ENCODE measurements at regions not wholly inside any gene's neighbourhood (a gene's known extent, or its start where the extent isn't known, plus 50 kb on each side); places are given as distances from the start of the nearest gene placed in this dataset.

- DNase-seq: no peak
Observed at GRCh38 chr6:19427548-19427947, 409.6 kb upstream of the ID4 start.

- DNase-seq: no peak
Observed at GRCh38 chr6:19432966-19433498, 404.1 kb upstream of the ID4 start.

- DNase-seq: no peak
Observed at GRCh38 chr6:19434065-19434464, 403.1 kb upstream of the ID4 start.

GRCh38 chr6:19435755-19436154 lies 401.4 kb upstream of the ID4 start:
- no peak for DNase-seq

- no peak for DNase-seq
Observed at GRCh38 chr6:19438566-19439353, 398.4 kb upstream of the ID4 start.

- DNase-seq: no peak
Observed at GRCh38 chr6:19440531-19440930, 396.6 kb upstream of the ID4 start.

GRCh38 chr6:19443411-19443810 lies 393.8 kb upstream of the ID4 start:
- DNase-seq: no peak

GRCh38 chr6:19444041-19444440 lies 393.1 kb upstream of the ID4 start:
- DNase-seq: no peak

GRCh38 chr6:19444481-19444880 lies 392.7 kb upstream of the ID4 start:
- DNase-seq: peak; percentile 2

- no peak for DNase-seq
Observed at GRCh38 chr6:19446570-19446969, 390.6 kb upstream of the ID4 start.

- DNase-seq: no peak
Observed at GRCh38 chr6:19450651-19451050, 386.5 kb upstream of the ID4 start.

GRCh38 chr6:19452495-19452894 lies 384.7 kb upstream of the ID4 start:
- no peak for DNase-seq

- DNase-seq: no peak
Observed at GRCh38 chr6:19454001-19454720, 383.0 kb upstream of the ID4 start.

GRCh38 chr6:19454721-19455392 lies 382.3 kb upstream of the ID4 start:
- no peak for DNase-seq

GRCh38 chr6:19463250-19463649 lies 373.9 kb upstream of the ID4 start:
- no peak for DNase-seq

- no peak for DNase-seq
Observed at GRCh38 chr6:19463925-19464324, 373.2 kb upstream of the ID4 start.

- no peak for DNase-seq
Observed at GRCh38 chr6:19465256-19465655, 371.9 kb upstream of the ID4 start.

- DNase-seq: no peak
Observed at GRCh38 chr6:19465760-19466159, 371.4 kb upstream of the ID4 start.

GRCh38 chr6:19470333-19470732 lies 366.8 kb upstream of the ID4 start:
- DNase-seq: no peak

GRCh38 chr6:19472153-19472552 lies 365.0 kb upstream of the ID4 start:
- DNase-seq: no peak

GRCh38 chr6:19472850-19473249 lies 364.3 kb upstream of the ID4 start:
- peak; percentile 8 for DNase-seq

- DNase-seq: no peak
Observed at GRCh38 chr6:19477563-19477962, 359.6 kb upstream of the ID4 start.

GRCh38 chr6:19478273-19478672 lies 358.9 kb upstream of the ID4 start:
- no peak for DNase-seq

GRCh38 chr6:19478992-19479391 lies 358.2 kb upstream of the ID4 start:
- no peak for DNase-seq
